ENCODE measurements at regions not wholly inside any gene's neighbourhood (a gene's known extent, or its start where the extent isn't known, plus 50 kb on each side); places are given as distances from the start of the nearest gene placed in this dataset.

- DNase-seq = no peak
These were observed 85.1 kb upstream of the CCDC91 start for GRCh38 chr12:28104903-28105864.

- no peak for DNase-seq
These were observed 82.6 kb upstream of the CCDC91 start for GRCh38 chr12:28107679-28108078.

- DNase-seq = no peak
These were observed 81.7 kb upstream of the CCDC91 start for GRCh38 chr12:28108599-28108998.

- DNase-seq = no peak
These were observed 79.9 kb upstream of the CCDC91 start for GRCh38 chr12:28110329-28110728.

- DNase-seq = no peak
These were observed 75.8 kb upstream of the CCDC91 start for GRCh38 chr12:28114488-28114887.

- no peak for DNase-seq
These were observed 68.8 kb upstream of the CCDC91 start for GRCh38 chr12:28121433-28121832.

- DNase-seq = no peak
These were observed 68.2 kb upstream of the CCDC91 start for GRCh38 chr12:28121899-28122655.

- DNase-seq = no peak
These were observed 67.5 kb upstream of the CCDC91 start for GRCh38 chr12:28122756-28123155.

GRCh38 chr12:28127455-28127854 lies 62.8 kb upstream of the CCDC91 start:
- DNase-seq = no peak

- DNase-seq = no peak
These were observed 61.2 kb upstream of the CCDC91 start for GRCh38 chr12:28129031-28129430.

- no peak for DNase-seq
These were observed 60.0 kb upstream of the CCDC91 start for GRCh38 chr12:28130234-28130624.

GRCh38 chr12:28130625-28131598 lies 59.3 kb upstream of the CCDC91 start:
- DNase-seq = no peak

GRCh38 chr12:28132398-28132797 lies 57.9 kb upstream of the CCDC91 start:
- DNase-seq = no peak

- DNase-seq = no peak
These were observed 54.3 kb upstream of the CCDC91 start for GRCh38 chr12:28135801-28136439.

- DNase-seq = no peak
These were observed 52.8 kb upstream of the CCDC91 start for GRCh38 chr12:28137414-28137813.

- no peak for DNase-seq
These were observed 49.9 kb upstream of the CCDC91 start for GRCh38 chr12:28140404-28140803.

All from anterior cingulate cortex (tissue), 58 donors.